Erythroblast (primary cell): ENCODE measurements at regions not wholly inside any gene's neighbourhood (a gene's known extent, or its start where the extent isn't known, plus 50 kb on each side); places are given as distances from the start of the nearest gene placed in this dataset.

Source experiments
- GATA1 ChIP-seq: IDR thresholded peaks from 2 replicates; pipeline ENCODE4 v1.6.1; 2011; ENCODE audit warnings: low read depth, mild to moderate bottlenecking, control low read depth, low read length, moderate library complexity
- POLR2A ChIP-seq: IDR thresholded peaks from 2 replicates; pipeline ENCODE4 v1.6.1; 2011; ENCODE audit warnings: mild to moderate bottlenecking, low read length

DNA sequence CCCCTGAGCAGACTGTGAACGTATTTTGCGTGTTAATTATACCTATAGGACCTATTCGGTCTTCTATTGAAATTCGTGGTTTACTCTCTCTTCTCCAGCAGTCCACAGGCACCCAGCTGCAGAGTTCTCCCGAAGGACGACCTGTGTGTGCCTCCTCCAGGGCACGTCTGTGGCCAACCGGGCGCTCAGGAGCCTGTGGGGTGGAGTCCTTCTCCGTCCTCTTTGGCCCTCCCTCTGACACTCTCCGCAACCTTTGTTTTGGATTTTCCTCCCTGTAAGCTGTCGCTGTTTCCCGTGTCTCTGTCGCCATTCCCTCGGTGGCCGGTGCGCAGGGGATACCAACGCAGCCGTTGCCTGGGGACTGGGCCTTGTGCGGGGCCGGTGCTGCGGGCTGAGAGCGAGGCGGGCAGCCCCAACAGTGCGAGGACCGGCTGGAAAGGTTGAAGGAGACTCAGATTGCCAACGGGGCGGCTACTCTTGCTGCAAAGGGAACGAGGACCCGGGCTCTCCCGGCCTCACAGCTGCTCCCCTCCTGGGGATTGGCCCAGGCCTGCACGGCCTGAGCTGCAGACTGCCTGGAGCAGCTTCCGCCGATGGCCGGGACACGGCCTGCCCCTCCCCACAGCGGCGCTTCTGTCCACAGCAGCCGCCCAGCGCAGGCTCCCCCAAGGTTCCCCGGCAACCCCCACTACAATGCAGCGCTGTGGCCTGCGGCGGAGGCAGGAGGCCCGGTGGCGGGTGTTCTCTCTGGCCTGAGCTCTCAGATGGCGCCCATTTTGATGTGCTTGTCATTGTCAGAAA is 221.0 kb downstream of the MTX2 start:
- TF ChIP-seq POLR2A (no peak), GATA1 (no peak)
